MM.1S (cell line): ENCODE measurements at regions not wholly inside any gene's neighbourhood (a gene's known extent, or its start where the extent isn't known, plus 50 kb on each side); places are given as distances from the start of the nearest gene placed in this dataset.

Experiments used
- DNase-seq: peaks from one replicate; pipeline ENCODE4 v3.0.0-alpha.2; 2015
- H2AFZ ChIP-seq: fragments of 300-600 bp; sonication (generic); 2 replicates; pipeline ENCODE4 v1.6.0; 2016; ENCODE audit warnings: antibody characterized with exemption, low read length
- H3F3A ChIP-seq: fragments of 300-600 bp; sonication (generic); 2 replicates; pipeline ENCODE4 v1.6.1; 2016; ENCODE audit warnings: mild to moderate bottlenecking, antibody characterized with exemption, low read length, moderate library complexity, mixed read lengths; ENCODE audit not compliant: insufficient read depth
- H3K27ac ChIP-seq: fragments of 300-600 bp; sonication (generic); 2 replicates; pipeline ENCODE4 v1.5.1; 2016; ENCODE audit warnings: mild to moderate bottlenecking, low read length
- H3K27me3 ChIP-seq: fragments of 300-600 bp; sonication (generic); replicated peaks from 2 replicates; pipeline ENCODE4 v1.6.0; 2016; ENCODE audit warnings: low read length; ENCODE audit not compliant: insufficient read depth
- H3K36me3 ChIP-seq: fragments of 300-600 bp; sonication (generic); replicated peaks from 2 replicates; pipeline ENCODE4 v1.6.1; 2016; ENCODE audit warnings: mild to moderate bottlenecking, low read length, mixed read lengths; ENCODE audit not compliant: insufficient read depth
- H3K4me1 ChIP-seq: fragments of 300-600 bp; sonication (generic); 2 replicates; pipeline ENCODE4 v1.6.1; 2016; ENCODE audit warnings: low read length, mixed read lengths
- H3K4me2 ChIP-seq: fragments of 300-600 bp; sonication (generic); 2 replicates; pipeline ENCODE4 v1.6.0; 2016; ENCODE audit warnings: low read depth, low read length
- H3K4me3 ChIP-seq: fragments of 300-600 bp; sonication (generic); 2 replicates; pipeline ENCODE4 v1.5.1; 2016; ENCODE audit warnings: low read length, mixed read lengths
- H3K79me2 ChIP-seq: fragments of 300-600 bp; sonication (generic); 2 replicates; pipeline ENCODE4 v1.6.1; 2016; ENCODE audit warnings: mixed run types, low read length, mixed read lengths
- H3K9ac ChIP-seq: fragments of 300-600 bp; sonication (generic); 2 replicates; pipeline ENCODE4 v1.6.1; 2016; ENCODE audit warnings: low read length, mixed read lengths
- H3K9me2 ChIP-seq: fragments of 300-600 bp; sonication (generic); replicated peaks from 2 replicates; pipeline ENCODE4 v1.6.1; 2016; ENCODE audit warnings: mild to moderate bottlenecking, low read length, mixed read lengths; ENCODE audit not compliant: insufficient read depth
- H3K9me3 ChIP-seq: fragments of 300-600 bp; sonication (generic); replicated peaks from 2 replicates; pipeline ENCODE4 v1.6.1; 2016; ENCODE audit warnings: mild to moderate bottlenecking, low read length, mixed read lengths; ENCODE audit not compliant: insufficient read depth
- H4K20me1 ChIP-seq: fragments of 300-600 bp; sonication (generic); 2 replicates; pipeline ENCODE4 v1.6.1; 2016; ENCODE audit warnings: mild to moderate bottlenecking, low read length, moderate library complexity, mixed read lengths; ENCODE audit not compliant: insufficient read depth
- CTCF ChIP-seq: fragments of 300-600 bp; sonication (generic); IDR thresholded peaks from 2 replicates; pipeline ENCODE4 v1.5.1; 2016; ENCODE audit warnings: antibody characterized with exemption, low read length, mixed read lengths
- EZH2 ChIP-seq: fragments of 300-600 bp; sonication (generic); optimal IDR thresholded peaks from 2 replicates; pipeline ENCODE3; 2017; ENCODE audit warnings: low read depth, mild to moderate bottlenecking, antibody characterized with exemption, low read length, mixed read lengths
- EZH2phosphoT487 ChIP-seq: fragments of 300-600 bp; sonication (generic); IDR thresholded peaks from 2 replicates; pipeline ENCODE4 v1.6.1; 2018; ENCODE audit warnings: antibody characterized with exemption, low read length

DNA sequence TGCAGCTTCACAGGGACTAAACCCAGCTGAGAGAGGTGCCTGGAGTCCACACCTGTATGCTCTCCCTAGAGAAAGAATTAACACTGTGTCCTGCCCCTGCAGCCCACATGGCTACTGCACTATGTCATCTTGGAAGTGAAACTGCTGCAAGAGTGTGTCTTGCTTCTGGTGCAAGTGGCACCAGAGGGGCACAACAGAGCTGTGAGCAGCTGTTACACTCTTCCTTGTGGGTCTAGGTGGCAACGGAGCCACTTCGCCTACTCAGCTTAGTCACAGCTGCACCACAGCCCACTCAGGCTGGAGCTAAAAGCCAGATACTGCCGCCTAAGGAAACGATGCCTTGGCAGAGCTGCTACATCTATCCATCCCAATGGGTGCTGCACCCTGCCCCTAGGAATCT lies 391.4 kb downstream of the COL12A1 start:
- Histone ChIP-seq H3F3A (no peaks in the 10 kb centered on the region), H3K79me2 (no peaks in the 10 kb centered on the region), H3K4me2 (no peak overlapping the region), H3K9me2 (no peaks in the 10 kb centered on the region), H3K27ac (no peak overlapping the region), H2AFZ (no peak overlapping the region), H3K4me1 (no peaks in the 10 kb centered on the region), H3K36me3 (no peaks in the 10 kb centered on the region), H3K9me3 (no peaks in the 10 kb centered on the region), H3K27me3 (no peaks in the 10 kb centered on the region), H4K20me1 (no peaks in the 10 kb centered on the region), H3K4me3 (no peak overlapping the region), H3K9ac (no peak overlapping the region)
- TF ChIP-seq CTCF = no peak
- TF ChIP-seq EZH2 = no peak
- no peak for TF ChIP-seq EZH2phosphoT487
- no peak for DNase-seq

- H3F3A ChIP-seq = no peaks in the 10 kb centered on the region
- no peaks in the 10 kb centered on the region for H3K36me3 ChIP-seq
- no peaks in the 10 kb centered on the region for H3K9me2 ChIP-seq
- no peaks in the 10 kb centered on the region for H3K79me2 ChIP-seq
- H2AFZ ChIP-seq = no peak overlapping the region
- DNase-seq = no peak
- no peak overlapping the region for H3K9ac ChIP-seq
- no peak overlapping the region for H3K4me3 ChIP-seq
- no peaks in the 10 kb centered on the region for H3K27me3 ChIP-seq
- no peak for TF ChIP-seq EZH2phosphoT487
- TF ChIP-seq CTCF = no peak
- no peak for TF ChIP-seq EZH2
- no peak overlapping the region for H3K4me2 ChIP-seq
- no peaks in the 10 kb centered on the region for H4K20me1 ChIP-seq
- H3K4me1 ChIP-seq = no peaks in the 10 kb centered on the region
- H3K9me3 ChIP-seq = no peaks in the 10 kb centered on the region
- H3K27ac ChIP-seq = no peak overlapping the region
Observed at GRCh38 chr6:74807674-74808073, 398.2 kb downstream of the COL12A1 start.

DNA sequence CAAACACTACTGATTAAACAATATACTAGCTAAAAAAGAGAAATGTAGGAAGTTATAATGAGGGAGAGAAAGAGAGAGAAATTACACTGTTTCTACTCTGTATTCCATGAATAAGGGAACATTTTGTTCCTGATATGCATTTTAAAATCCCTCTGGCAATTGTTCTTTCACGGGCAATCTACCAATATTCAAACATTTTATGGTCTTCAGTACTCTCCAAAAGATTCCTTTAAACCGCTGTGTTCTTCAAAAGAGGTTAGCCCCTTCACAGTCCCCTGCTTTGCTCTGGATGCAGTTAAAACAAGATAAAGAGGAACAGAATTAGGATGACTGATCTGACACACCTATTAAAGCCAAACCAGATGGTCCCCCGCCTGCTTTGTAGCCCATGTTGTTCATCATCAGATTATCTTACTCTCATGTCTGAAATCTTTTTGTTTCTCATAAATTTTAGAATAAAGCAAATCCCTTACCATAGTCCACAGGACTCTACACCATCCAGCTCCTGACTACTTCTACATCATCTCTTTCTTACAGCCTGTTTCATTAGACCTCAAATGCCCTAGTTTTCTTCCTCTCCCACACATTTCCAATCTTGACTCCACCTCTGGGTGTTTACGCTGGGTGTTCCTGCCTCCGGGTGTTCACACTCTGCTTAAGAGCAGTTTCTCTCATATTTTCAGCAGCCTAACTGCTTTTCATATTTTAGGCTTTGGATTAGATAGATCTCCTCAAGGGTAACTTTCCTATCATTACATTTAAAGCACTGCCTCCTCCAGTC lies 399.7 kb downstream of the COL12A1 start:
- Histone ChIP-seq H3K27ac (no peak overlapping the region), H3K9ac (no peak overlapping the region)

More for the DNA sequence above, 399.7 kb downstream of the COL12A1 start:
- TF ChIP-seq EZH2 (no peak), EZH2phosphoT487 (no peak), CTCF (no peak)
- no peaks in the 10 kb centered on the region for H3K9me3 ChIP-seq
- no peaks in the 10 kb centered on the region for H3F3A ChIP-seq
- no peaks in the 10 kb centered on the region for H3K9me2 ChIP-seq
- H4K20me1 ChIP-seq = no peaks in the 10 kb centered on the region
- no peaks in the 10 kb centered on the region for H3K36me3 ChIP-seq
- H2AFZ ChIP-seq = no peak overlapping the region
- no peaks in the 10 kb centered on the region for H3K4me1 ChIP-seq
- H3K79me2 ChIP-seq = no peaks in the 10 kb centered on the region
- no peaks in the 10 kb centered on the region for H3K27me3 ChIP-seq
- H3K4me2 ChIP-seq = no peak overlapping the region
- no peak overlapping the region for H3K4me3 ChIP-seq
- no peak for DNase-seq
